Peyer's patch (tissue), 4 donors: ENCODE measurements at regions not wholly inside any gene's neighbourhood (a gene's known extent, or its start where the extent isn't known, plus 50 kb on each side); places are given as distances from the start of the nearest gene placed in this dataset.

ENCODE experiments used
- POLR2A ChIP-seq, 2 donors: fragments of 450-650 bp; IDR thresholded peaks; one replicate each; pipeline ENCODE4 v1.5.1; 2017; ENCODE audit warnings: antibody characterized with exemption in 2 of 2, mild to moderate bottlenecking in 2 of 2, moderate library complexity in 2 of 2
- TF ChIP-seq, protein P1 (sequence below), 6 experiments: fragments of 450-650 bp in 4 of 6; fragments of 200-600 bp in 2 of 6; sonication (generic) in 1 of 6; IDR thresholded peaks; one replicate each; pipeline ENCODE4 v1.5.1; 2017 to 2019; ENCODE audit warnings: antibody characterized with exemption in 6 of 6, mild to moderate bottlenecking in 3 of 6, moderate library complexity in 1 of 6

DNA sequence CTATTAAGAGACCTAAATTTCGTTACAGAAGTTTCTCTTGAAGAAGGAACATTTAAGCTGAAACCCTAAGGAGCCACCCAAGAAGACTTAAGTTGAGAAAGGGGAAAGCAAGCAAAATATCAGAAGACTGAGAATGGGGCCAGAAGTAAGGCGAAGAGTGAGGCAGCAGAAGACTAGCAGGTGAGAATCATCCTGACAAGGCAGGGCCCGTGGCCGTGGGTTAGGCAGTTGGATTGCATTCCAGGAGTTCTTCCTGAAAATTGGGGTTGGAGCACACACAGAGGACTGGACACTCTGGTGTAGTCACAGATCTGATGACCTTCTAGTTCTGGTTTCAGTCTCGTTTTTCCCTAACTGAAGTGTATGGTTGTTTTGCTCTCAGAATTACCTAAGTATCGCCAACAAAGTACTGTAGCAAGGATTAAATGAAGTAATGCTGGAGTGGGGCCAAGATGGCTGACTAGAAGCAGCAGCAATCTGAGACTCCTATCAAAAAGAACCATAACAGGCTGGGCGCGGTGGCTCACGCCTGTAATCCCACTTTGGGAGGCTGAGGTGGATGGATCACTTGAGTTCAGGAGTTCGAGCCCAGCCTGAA is 94.4 kb upstream of the GUCY1A1 start:
- TF ChIP-seq, protein P1, sequence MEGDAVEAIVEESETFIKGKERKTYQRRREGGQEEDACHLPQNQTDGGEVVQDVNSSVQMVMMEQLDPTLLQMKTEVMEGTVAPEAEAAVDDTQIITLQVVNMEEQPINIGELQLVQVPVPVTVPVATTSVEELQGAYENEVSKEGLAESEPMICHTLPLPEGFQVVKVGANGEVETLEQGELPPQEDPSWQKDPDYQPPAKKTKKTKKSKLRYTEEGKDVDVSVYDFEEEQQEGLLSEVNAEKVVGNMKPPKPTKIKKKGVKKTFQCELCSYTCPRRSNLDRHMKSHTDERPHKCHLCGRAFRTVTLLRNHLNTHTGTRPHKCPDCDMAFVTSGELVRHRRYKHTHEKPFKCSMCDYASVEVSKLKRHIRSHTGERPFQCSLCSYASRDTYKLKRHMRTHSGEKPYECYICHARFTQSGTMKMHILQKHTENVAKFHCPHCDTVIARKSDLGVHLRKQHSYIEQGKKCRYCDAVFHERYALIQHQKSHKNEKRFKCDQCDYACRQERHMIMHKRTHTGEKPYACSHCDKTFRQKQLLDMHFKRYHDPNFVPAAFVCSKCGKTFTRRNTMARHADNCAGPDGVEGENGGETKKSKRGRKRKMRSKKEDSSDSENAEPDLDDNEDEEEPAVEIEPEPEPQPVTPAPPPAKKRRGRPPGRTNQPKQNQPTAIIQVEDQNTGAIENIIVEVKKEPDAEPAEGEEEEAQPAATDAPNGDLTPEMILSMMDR (IDR thresholded peaks at IDR 0.05), result no peak
- TF ChIP-seq POLR2A (IDR thresholded peaks at IDR 0.05), result no peak
